GM12892 (cell line): ENCODE measurements at regions not wholly inside any gene's neighbourhood (a gene's known extent, or its start where the extent isn't known, plus 50 kb on each side); places are given as distances from the start of the nearest gene placed in this dataset.

Experiments
- POLR2A ChIP-seq: IDR thresholded peaks from 2 replicates; pipeline ENCODE4 v1.6.1; 2011; ENCODE audit warnings: low read depth, low read length, control low read depth
- POLR2AphosphoS5 ChIP-seq: IDR thresholded peaks from 2 replicates; pipeline ENCODE4 v1.6.1; 2011; ENCODE audit warnings: low read depth, low read length, control low read depth

- TF ChIP-seq POLR2A (no peak), POLR2AphosphoS5 (no peak)
These were observed 441.7 kb upstream of the NR2F2 start for GRCh38 chr15:95888762-95889161.
